HG02623 (cell line): ENCODE measurements at regions not wholly inside any gene's neighbourhood (a gene's known extent, or its start where the extent isn't known, plus 50 kb on each side); places are given as distances from the start of the nearest gene placed in this dataset.

Experiments
- ATAC-seq: cut with Tn5 transposase; IDR thresholded peaks from one replicate; pipeline ENCODE4 v1.9.1; 2021; ENCODE audit warnings: moderate library complexity; ENCODE audit not compliant: unreplicated experiment

DNA sequence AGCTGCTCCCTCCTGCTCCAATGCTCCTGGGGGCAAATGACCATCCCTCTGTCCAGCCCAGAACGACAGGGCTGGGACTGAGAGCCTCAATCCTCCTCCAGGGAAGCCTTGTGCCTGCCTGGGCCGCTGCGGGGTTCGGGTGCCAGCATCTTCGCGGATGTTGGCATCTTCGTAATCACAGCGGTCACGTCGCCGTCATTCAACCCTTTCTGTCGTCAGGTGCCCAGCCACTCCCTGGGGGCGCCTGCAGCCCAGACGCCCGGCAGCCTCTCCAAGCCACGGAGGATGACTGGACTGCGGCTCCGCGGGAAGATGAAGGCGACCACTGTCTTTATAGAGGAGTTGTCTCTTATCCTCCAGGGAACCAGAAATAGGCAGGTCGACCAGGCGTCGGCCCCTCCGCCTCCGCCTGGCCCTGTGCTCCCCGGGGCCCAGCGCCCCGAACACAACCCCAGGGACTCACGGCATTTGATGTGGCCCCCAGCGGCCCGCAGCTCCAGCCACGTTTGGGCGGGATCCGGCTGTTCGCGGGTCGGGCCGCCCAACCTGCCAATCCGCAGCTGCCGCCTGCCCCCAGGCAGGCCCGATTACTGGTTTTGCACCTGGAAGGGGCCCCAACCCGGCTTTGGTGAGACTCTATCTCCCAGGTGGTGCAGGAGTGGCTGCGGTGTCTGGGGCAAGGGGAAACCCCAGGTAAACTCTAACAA lies 113.9 kb downstream of the THNSL2 start:
- no peak for ATAC-seq

GRCh38 chr2:88281302-88282217 lies 111.4 kb downstream of the THNSL2 start:
- ATAC-seq, result no peak

DNA sequence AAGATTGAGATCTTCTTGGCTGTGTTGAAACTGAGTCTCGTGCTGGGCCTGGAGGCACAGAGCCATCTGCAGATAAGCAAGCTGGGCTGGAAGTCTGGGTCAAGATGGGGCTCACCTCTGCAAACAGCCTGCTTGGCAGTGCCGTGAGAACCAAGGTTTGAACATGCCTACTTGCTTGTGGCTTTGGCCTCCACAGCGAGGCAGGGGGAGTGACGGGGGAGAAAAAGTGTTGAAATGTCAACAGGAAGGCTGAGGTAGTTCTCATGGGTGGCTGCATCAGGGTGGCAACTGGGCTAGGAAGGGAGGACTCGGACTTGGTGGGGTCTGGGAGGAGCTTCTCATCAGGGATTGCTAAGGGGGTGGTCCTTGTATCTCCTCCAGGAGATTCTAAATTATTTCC lies 99.7 kb downstream of the THNSL2 start:
- ATAC-seq, result no peak

- ATAC-seq, result no peak
Measured at GRCh38 chr2:88265352-88266303, 95.5 kb downstream of the THNSL2 start.

DNA sequence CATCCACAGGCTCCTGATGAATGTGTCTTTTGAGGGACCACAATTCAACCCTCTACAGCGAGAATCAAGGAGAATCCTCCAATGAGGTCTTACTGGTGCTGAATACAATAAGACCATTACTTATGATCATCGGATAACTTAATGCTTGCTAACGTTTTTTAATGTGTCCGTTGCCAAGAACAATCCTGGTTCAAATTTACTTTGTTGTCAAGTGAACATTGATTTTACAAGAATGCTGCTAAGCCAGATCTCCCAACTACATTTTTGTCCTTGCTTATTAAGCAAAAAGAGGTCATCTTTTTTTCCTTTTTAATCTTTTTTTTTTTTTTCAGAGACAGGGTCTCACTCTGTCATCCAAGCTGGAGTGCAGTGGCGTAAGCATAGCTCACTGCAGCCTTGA lies 93.7 kb downstream of the THNSL2 start:
- no peak for ATAC-seq

DNA sequence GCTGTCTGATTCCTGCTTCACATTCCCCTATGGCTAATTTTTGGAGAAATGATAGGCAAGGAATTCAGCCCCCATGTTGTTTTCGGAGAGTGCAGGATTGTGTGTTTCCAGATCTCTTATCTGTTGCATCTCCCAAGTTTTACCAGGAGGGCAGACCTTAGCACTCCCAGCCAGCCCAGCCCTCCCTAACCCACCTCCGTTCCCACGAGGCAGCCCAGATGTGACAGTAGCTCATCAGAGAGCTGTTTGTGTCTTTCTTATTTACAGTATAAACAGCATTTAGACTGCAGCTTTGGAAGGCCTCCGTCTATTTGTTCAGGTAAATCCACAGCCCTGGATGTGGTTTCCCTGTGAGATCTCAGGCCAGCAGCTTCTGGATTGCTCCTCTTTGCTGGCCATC lies 91.6 kb downstream of the THNSL2 start:
- ATAC-seq, result no peak

DNA sequence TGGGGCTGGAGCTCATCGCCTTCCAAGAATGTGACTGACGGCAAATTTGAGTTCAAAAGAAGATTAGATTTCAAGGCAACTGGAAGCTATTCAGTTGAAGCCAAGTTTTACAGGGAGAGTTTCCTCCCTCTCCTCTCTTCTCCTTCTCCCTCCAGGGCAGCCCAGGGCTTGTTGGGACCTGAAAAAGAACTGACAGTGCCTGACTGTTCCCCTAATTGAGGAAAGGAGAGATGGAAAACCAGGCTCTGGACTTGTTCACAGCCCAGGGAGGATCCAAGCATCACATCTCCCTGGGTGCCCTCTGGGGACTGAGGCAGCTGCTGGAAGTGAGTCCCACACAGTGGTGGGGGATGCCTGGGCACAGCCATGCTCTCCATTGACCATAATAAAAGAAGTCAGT lies 88.1 kb downstream of the THNSL2 start:
- no peak for ATAC-seq

DNA sequence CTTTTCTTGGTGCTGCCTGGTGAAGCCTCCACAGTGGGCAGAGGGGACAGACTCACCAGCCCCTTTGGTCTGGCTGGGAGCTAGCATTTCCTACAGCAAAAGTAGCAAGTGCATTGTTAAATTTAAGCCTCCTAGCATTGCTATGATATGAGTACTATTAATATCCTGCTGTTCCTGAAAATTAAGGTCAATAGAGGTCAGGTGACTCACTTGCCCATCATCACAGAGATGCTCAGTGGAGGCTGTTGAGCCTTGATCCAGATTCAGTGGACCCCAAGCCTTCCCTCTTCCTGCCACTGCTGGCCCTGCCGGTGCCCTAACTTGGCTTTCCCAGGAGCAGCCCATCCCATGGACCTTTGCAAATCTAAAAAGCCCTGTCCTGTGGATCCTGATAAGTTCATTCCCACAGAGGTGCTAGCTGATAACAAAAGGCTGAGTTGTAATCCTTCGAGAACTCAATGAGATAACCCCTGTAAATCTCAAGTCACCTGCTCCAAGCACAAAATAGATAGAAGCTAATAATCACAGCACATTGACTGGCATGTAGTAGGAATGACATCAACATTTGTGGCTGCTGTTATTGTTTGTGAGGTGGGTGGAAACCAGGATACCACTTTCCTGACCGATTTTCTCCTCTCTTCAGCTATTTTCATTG lies 84.4 kb downstream of the THNSL2 start:
- no peak for ATAC-seq

DNA sequence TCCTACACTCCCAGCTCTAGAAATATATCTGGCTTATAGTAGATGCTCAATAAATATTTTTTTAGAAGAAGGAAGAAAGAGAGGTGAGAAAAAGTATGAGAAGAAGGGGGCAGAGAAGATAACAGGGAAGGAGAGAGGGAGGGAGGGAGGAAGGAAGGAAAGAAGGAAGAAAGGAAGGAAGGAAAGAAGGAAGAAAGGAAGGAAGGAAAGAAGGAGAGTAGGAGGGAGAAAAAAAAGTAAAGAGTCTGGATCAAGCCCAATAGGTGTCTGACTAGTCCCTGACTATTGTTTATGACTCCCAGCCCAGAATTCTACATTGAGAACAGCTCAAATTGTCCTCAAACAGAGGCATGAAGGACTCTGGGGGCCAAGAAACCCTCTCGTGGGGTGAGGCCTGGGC lies 83.9 kb downstream of the THNSL2 start:
- no peak for ATAC-seq

GRCh38 chr2:88253375-88253774 lies 83.2 kb downstream of the THNSL2 start:
- ATAC-seq, result no peak

- no peak for ATAC-seq
Measured at GRCh38 chr2:88252646-88253045, 82.5 kb downstream of the THNSL2 start.

- ATAC-seq, result no peak
Measured at GRCh38 chr2:88252111-88252510, 82.0 kb downstream of the THNSL2 start.

DNA sequence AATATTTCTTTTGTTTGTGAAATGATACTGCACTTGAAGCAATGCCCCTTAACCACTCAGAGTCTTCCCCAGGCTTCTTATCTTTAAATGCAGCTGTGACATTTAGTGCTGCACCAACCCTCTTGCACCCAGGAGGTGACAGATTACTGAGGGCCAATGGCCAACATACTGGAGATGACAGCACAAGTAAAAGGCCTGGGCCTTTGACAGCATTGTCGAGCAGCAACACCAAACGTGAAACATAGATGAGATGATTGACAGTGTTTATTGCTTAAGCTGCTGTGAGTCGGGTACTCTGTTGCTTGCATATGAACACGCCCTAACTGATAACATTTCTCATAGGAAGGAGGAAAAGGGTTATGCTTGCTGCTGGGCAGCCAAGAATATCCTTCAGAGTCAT lies 80.3 kb downstream of the THNSL2 start:
- ATAC-seq, result no peak

DNA sequence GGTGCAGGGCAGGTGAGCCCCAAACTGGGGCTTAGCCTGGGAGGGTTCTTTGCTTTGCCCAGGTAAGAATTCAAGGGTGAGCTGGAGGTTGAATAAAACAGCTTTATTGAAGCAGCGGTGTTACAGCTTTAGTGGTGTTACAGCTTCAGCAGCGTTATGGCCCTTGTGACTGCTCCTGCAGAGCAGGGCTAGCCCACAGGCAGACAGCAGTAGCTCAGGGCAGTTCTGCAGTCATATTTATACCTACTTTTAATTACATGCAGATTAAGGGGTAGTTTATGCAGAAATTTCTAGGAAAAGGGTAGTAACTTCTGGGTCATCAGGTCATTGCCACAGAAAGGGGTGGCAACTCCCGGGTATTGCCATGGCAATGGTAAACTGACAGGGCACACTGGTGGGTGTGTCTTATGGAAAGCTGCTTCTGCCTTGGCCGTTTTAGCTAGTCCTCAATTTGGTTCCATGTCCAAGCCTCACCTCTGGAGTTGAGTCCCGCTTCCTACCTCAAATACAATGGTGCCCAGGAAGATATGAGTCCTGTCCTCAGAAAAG lies 78.2 kb downstream of the THNSL2 start:
- no peak for ATAC-seq

GRCh38 chr2:88247531-88247930 lies 77.4 kb downstream of the THNSL2 start:
- ATAC-seq, result no peak

GRCh38 chr2:88245109-88245508 lies 75.0 kb downstream of the THNSL2 start:
- no peak for ATAC-seq

- no peak for ATAC-seq
Measured at GRCh38 chr2:88239781-88240180, 69.6 kb downstream of the THNSL2 start.

DNA sequence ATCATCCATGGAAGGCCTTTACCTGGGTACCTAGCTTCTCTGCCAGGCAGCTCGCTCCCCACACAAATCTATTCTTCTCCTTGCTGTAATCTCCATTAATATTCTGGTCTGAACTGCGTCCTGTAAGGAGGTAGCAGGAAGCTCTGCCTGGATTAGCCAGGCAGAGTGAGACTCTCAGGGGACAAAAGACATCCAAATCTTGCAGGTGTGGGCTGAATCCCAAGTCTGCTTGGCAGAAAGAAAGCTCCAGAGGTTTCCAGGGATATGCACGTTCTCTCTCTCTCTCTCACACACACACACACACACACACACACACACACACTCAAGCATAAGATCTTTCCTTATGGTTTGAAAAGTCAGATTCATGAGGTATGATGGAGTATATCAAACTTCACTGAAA lies 66.5 kb downstream of the THNSL2 start:
- no peak for ATAC-seq
